CD4-positive, CD25-positive, alpha-beta regulatory T cell (primary cell): ENCODE measurements at regions not wholly inside any gene's neighbourhood (a gene's known extent, or its start where the extent isn't known, plus 50 kb on each side); places are given as distances from the start of the nearest gene placed in this dataset.

Experiments used
- ATAC-seq, 2 donors: fragments of 150-1000 bp; cut with Tn5 transposase; one replicate each; pipeline ENCODE4 v1.10.0; 2021; ENCODE audit warnings: low read depth in 2 of 2, moderate number of reproducible peaks in 2 of 2, moderate library complexity in 1 of 2
- DNase-seq, 3 donors: peaks; one replicate each; pipeline versions ENCODE4 v3.0.0 to v3.0.0-alpha.2; 2012 to 2022; ENCODE audit warnings: mixed read lengths in 1 of 3
- H3K27ac ChIP-seq: one replicate; pipeline ENCODE4 v1.7.0; 2013; ENCODE audit warnings: mild to moderate bottlenecking, low read length; ENCODE audit not compliant: insufficient read depth, poor library complexity, severe bottlenecking
- H3K27me3 ChIP-seq: one replicate; pipeline ENCODE4 v1.7.0; 2013; ENCODE audit warnings: low read length; ENCODE audit not compliant: control insufficient read depth, insufficient read depth
- H3K36me3 ChIP-seq: one replicate; pipeline ENCODE4 v1.7.0; 2013; ENCODE audit warnings: mild to moderate bottlenecking, low read length, moderate library complexity; ENCODE audit not compliant: control insufficient read depth, insufficient read depth
- H3K4me1 ChIP-seq: 2 replicates; pipeline ENCODE4 v1.7.0; 2013; ENCODE audit warnings: mild to moderate bottlenecking, low read length; ENCODE audit not compliant: insufficient read depth, control insufficient read depth, poor library complexity, severe bottlenecking
- H3K4me3 ChIP-seq: one replicate; pipeline ENCODE4 v1.7.0; 2013; ENCODE audit warnings: low read depth, mild to moderate bottlenecking, low read length, moderate library complexity
- H3K9me3 ChIP-seq, 2 experiments: 1 replicate in 1 of 2; 2 replicates in 1 of 2; pipeline ENCODE4 v1.7.0; 2013; ENCODE audit warnings: low read length in 2 of 2, mild to moderate bottlenecking in 1 of 2, moderate library complexity in 1 of 2; ENCODE audit not compliant: control insufficient read depth in 2 of 2
- H3K27ac Mint-ChIP-seq, 3 donors: one replicate each; pipeline ENCODE4 v1.8.0; 2020 to 2022; ENCODE audit warnings: mild to moderate bottlenecking in 3 of 3, mixed read lengths in 3 of 3, moderate library complexity in 2 of 3
- H3K27me3 Mint-ChIP-seq: one replicate; pipeline ENCODE4 v1.8.0; 2022; ENCODE audit warnings: mild to moderate bottlenecking, mixed read lengths
- H3K36me3 Mint-ChIP-seq: one replicate; pipeline ENCODE4 v1.8.0; 2020; ENCODE audit warnings: mixed read lengths
- H3K4me1 Mint-ChIP-seq, 4 donors: one replicate each; pipeline ENCODE4 v1.8.0; 2020 to 2022; ENCODE audit warnings: mixed read lengths in 4 of 4, mild to moderate bottlenecking in 1 of 4
- H3K4me3 Mint-ChIP-seq, 4 donors: one replicate each; pipeline ENCODE4 v1.8.0; 2020 to 2022; ENCODE audit warnings: mild to moderate bottlenecking in 4 of 4, mixed read lengths in 4 of 4, moderate library complexity in 3 of 4
- H3K9me3 Mint-ChIP-seq, 7 donors: one replicate each; pipeline ENCODE4 v1.8.0; 2020 to 2022; ENCODE audit warnings: mixed read lengths in 7 of 7, mild to moderate bottlenecking in 3 of 7, moderate library complexity in 2 of 7

DNA sequence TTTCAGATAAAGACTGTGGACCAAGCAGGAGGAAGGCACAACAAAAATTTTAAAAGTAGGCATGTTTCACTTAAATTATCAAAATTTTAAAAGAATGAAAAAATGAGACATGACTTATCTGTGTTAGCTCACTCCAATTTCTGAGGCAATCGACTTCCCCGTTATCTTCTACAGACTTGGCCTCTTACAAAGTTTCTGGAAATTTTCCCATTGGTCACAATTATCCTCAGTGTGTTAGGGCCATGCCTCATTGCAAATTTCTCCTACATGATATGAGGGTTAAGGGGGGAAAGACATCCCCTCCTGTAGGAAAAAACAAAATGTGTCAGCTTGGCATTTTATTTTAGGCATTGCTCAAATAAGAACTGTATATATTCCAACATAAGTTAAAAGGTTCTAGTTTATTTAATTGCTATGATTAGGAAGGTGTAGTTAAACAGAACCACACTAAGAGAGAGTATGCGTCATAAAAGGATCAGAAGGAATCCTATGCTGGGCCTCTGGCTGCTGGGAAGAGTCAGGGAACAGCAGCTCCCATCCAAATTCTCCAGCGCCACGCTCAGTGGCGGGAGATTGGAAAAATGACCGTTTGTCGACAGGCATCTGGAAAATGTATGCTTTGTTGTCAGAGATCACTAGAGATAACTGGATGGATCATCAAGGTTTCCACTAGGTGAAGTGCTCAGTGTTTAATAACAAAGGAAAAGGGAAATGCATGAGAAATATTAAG lies 463.6 kb upstream of the NR2F2 start:
- H3K36me3 Mint-ChIP-seq, result no peaks in the 10 kb centered on the region
- DNase-seq (no peak), ATAC-seq (no peak)
- H3K27me3 Mint-ChIP-seq, result no peaks in the 10 kb centered on the region
- peaks cover 0 to 5% (median 0%) of the 10 kb centered on the region in 7 donors for H3K9me3 Mint-ChIP-seq
- no peak overlapping the region for H3K4me3 Mint-ChIP-seq
- Histone ChIP-seq H3K4me1 (peaks cover 22% of the 10 kb centered on the region), H3K27me3 (no peaks in the 10 kb centered on the region), H3K36me3 (no peaks in the 10 kb centered on the region), H3K27ac (no peak overlapping the region), H3K9me3 (no peaks in the 10 kb centered on the region), H3K4me3 (no peak overlapping the region)
- peaks cover 7 to 50% (median 34%) of the 10 kb centered on the region in 4 donors for H3K4me1 Mint-ChIP-seq
- peak overlapping the region in 1 of 3 donors; percentile 54 for H3K27ac Mint-ChIP-seq

DNA sequence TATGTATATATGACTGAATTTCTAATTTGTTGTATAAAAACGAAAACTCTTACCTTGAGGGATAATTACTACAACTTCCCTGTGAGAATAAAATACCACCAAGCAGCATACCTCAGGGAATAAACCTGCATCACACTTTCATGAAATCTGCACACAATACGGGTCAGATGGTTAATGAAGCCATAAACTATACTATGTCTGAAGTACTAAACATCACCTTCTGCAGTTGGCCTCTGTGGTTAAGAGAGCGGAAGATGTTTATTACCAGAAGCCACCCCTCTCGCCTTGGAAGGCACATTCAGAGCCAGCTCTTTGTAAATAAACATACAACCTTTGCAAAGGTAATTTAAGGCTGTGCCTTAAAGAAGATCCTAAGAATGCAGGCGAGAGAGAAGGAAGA lies 462.1 kb upstream of the NR2F2 start:
- Mint-ChIP-seq H3K9me3 (peaks cover 0 to 5% (median 0%) of the 10 kb centered on the region in 7 donors), H3K36me3 (no peaks in the 10 kb centered on the region), H3K27ac (peak overlapping the region in 1 of 3 donors; percentile 50), H3K4me1 (peaks cover 10 to 51% (median 35%) of the 10 kb centered on the region in 4 donors), H3K4me3 (peak overlapping the region in 2 of 4 donors; percentile 6 to 68), H3K27me3 (no peaks in the 10 kb centered on the region)
- Histone ChIP-seq H3K36me3 (no peaks in the 10 kb centered on the region), H3K4me3 (peak overlapping the region; percentile 11), H3K9me3 (no peaks in the 10 kb centered on the region), H3K27ac (no peak overlapping the region), H3K27me3 (no peaks in the 10 kb centered on the region), H3K4me1 (peaks cover 22% of the 10 kb centered on the region)
- no peak for ATAC-seq
- peak in 1 of 3 donors; percentile 22 for DNase-seq

DNA sequence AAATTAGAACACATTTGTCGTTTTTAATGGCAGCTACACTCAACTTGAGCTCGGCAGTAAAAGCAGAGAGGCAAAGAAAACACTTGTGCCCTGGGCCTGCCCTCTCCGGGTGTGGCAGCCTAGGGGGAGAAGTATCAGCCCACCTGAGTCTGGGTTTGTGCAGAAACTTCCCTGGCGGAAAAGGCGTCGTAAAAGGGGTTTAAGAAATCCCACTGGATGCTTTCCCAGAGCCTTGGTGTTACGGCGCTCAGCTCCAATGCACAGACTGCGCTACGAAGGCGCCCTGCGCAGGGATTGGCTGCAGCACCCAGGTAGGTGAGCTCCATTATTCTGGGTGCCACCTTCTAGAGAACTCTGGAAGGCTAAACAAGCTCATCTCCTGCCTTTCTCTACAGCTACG lies 461.5 kb upstream of the NR2F2 start:
- peak overlapping the region; percentile 11 for H3K4me3 ChIP-seq
- Mint-ChIP-seq H3K4me3 (no peak overlapping the region), H3K36me3 (no peaks in the 10 kb centered on the region), H3K4me1 (peaks cover 13 to 55% (median 37%) of the 10 kb centered on the region in 4 donors), H3K9me3 (peaks cover 0 to 5% (median 0%) of the 10 kb centered on the region in 7 donors), H3K27me3 (no peaks in the 10 kb centered on the region), H3K27ac (peak overlapping the region in 2 of 3 donors; percentile 45 to 50)
- no peak overlapping the region for H3K27ac ChIP-seq
- H3K36me3 ChIP-seq, result no peaks in the 10 kb centered on the region
- DNase-seq (no peak), ATAC-seq (no peak)
- H3K27me3 ChIP-seq, result no peaks in the 10 kb centered on the region
- H3K4me1 ChIP-seq, result peaks cover 22% of the 10 kb centered on the region
- H3K9me3 ChIP-seq, result no peaks in the 10 kb centered on the region

DNA sequence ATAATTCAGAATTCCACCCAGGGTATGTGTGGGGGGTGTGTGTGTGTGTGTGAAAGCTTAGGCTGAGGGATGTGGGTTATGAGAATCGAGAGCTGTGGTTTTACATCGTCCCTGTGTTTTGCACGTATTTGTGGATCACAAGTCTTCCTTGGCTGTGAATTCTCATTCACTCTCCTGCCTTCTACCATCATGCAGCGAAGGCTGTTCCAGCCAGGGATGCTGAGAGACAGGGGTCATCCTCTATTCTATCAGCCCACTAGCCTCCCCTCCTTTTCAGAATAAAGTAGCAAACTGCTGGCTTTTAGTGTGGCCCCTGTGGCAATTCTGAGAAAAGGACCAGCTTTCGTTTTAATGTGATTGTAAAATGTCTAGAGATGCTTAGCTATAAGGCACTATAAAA lies 460.6 kb upstream of the NR2F2 start:
- Mint-ChIP-seq H3K4me3 (peak overlapping the region; percentile 15 to 48 (median 30)), H3K4me1 (peaks cover 14 to 53% (median 36%) of the 10 kb centered on the region in 4 donors), H3K36me3 (no peaks in the 10 kb centered on the region), H3K9me3 (peaks cover 0 to 5% (median 0%) of the 10 kb centered on the region in 7 donors), H3K27ac (peak overlapping the region in 2 of 3 donors; percentile 50 to 59), H3K27me3 (no peaks in the 10 kb centered on the region)
- no peaks in the 10 kb centered on the region for H3K9me3 ChIP-seq
- no peaks in the 10 kb centered on the region for H3K27me3 ChIP-seq
- ATAC-seq (peak in 1 of 2 donors; percentile 48), DNase-seq (peak in 1 of 3 donors; percentile 64)
- H3K36me3 ChIP-seq, result no peaks in the 10 kb centered on the region
- peak overlapping the region; percentile 67 for H3K4me3 ChIP-seq
- H3K27ac ChIP-seq, result no peak overlapping the region
- peaks cover 23% of the 10 kb centered on the region for H3K4me1 ChIP-seq

DNA sequence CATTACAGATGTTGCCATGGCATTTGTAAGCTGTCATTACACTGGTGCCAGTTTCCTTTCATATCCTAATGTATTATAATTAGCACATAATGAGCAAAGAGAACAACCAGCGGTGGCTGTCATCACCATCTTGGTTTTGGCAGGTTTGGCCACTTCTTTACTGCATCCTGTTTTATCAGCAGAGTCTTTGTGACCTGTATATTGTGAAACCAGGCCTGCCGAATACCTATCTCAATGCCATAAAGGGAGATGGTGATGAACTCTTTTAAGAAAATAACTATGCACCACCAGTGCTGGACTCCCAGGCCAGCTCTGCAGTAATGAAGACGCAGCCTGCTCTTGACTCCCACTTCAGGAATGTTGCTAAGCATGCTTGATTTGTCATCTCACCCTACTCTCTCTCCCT lies 458.1 kb upstream of the NR2F2 start:
- no peak overlapping the region for H3K27ac ChIP-seq
- no peak overlapping the region for H3K4me3 Mint-ChIP-seq
- H3K4me1 Mint-ChIP-seq, result peaks cover 24 to 68% (median 40%) of the 10 kb centered on the region in 4 donors

DNA sequence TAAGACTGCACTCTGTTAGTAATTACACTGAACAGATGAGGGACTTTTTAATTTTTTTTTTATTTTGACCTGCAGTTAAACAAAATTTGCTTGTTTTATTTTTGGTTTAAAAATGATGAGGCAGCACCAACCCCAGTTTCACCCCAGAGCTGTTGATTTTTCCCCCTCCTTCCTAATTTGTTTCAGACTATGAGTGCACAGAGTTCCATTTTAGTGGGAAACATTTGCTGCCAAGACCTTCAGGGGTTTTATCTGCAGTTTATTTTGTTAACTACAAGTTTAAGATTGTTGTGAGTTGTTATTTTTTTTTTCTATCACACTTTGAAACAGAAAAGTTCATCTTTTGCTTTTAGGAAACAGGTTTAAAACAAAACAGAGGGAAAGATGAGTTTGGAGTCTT lies 455.9 kb upstream of the NR2F2 start:
- no peaks in the 10 kb centered on the region for H3K27me3 ChIP-seq
- H3K4me3 ChIP-seq, result no peak overlapping the region
- Mint-ChIP-seq H3K36me3 (no peaks in the 10 kb centered on the region), H3K4me3 (peak overlapping the region in 1 of 4 donors; percentile 48), H3K27ac (no peak overlapping the region), H3K27me3 (no peaks in the 10 kb centered on the region), H3K4me1 (peaks cover 28 to 62% (median 38%) of the 10 kb centered on the region in 4 donors), H3K9me3 (peaks cover 0 to 2% (median 0%) of the 10 kb centered on the region in 7 donors)
- DNase-seq (no peak), ATAC-seq (no peak)
- no peaks in the 10 kb centered on the region for H3K36me3 ChIP-seq
- H3K27ac ChIP-seq, result no peak overlapping the region
- no peaks in the 10 kb centered on the region for H3K9me3 ChIP-seq
- H3K4me1 ChIP-seq, result peaks cover 25% of the 10 kb centered on the region

More for the DNA sequence above, 458.1 kb upstream of the NR2F2 start:
- Histone ChIP-seq H3K4me1 (peaks cover 34% of the 10 kb centered on the region), H3K36me3 (no peaks in the 10 kb centered on the region), H3K4me3 (no peak overlapping the region), H3K9me3 (no peaks in the 10 kb centered on the region), H3K27me3 (no peaks in the 10 kb centered on the region)
- Mint-ChIP-seq H3K36me3 (no peaks in the 10 kb centered on the region), H3K27me3 (no peaks in the 10 kb centered on the region), H3K9me3 (peaks cover 0 to 2% (median 0%) of the 10 kb centered on the region in 7 donors), H3K27ac (peak overlapping the region in 1 of 3 donors; percentile 20)
- ATAC-seq, result no peak
- no peak for DNase-seq

DNA sequence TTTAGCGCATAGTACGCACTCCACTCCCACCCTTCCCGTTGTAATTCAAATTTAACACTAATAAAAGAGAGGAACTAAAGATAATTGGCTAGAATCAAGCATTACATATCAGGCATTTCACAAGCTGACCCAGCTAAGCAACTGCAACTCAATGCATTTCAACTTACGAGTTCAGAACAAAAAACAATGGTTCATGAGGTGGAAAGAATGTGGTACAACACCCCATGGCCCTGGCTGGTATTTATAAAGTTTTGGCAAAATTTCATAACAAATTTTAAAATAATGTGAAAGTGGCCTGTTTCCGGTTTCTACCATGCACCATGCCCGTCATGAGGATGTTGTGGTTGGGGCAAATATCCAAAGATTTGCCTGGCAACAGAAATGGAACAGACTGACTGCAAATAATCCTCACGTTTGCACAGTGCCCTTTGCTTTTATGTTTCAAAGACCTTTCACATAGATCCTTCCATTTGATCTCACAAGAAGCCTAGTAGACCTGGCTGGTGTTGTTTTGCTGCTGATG lies 455.3 kb upstream of the NR2F2 start:
- peak in 1 of 2 donors; percentile 31 for ATAC-seq
- Histone ChIP-seq H3K27ac (no peak overlapping the region), H3K36me3 (no peaks in the 10 kb centered on the region), H3K4me1 (peaks cover 19% of the 10 kb centered on the region), H3K9me3 (no peaks in the 10 kb centered on the region), H3K4me3 (peak overlapping the region; percentile 40), H3K27me3 (no peaks in the 10 kb centered on the region)
- Mint-ChIP-seq H3K36me3 (no peaks in the 10 kb centered on the region), H3K4me1 (peaks cover 27 to 62% (median 40%) of the 10 kb centered on the region in 4 donors), H3K4me3 (peak overlapping the region in 2 of 4 donors; percentile 33 to 43), H3K27me3 (no peaks in the 10 kb centered on the region), H3K27ac (peak overlapping the region; percentile 31 to 84 (median 50)), H3K9me3 (peaks cover 0 to 2% (median 0%) of the 10 kb centered on the region in 7 donors)
- DNase-seq, result peak in 2 of 3 donors; percentile 46 to 59
